ENCODE measurements at regions not wholly inside any gene's neighbourhood (a gene's known extent, or its start where the extent isn't known, plus 50 kb on each side); places are given as distances from the start of the nearest gene placed in this dataset.

GRCh38 chr5:39608024-39608423 lies 183.2 kb upstream of the DAB2 start:
- TF ChIP-seq CTCF (optimal IDR thresholded peaks at IDR 0.05 in 1 of 3, IDR thresholded peaks at IDR 0.05 in 1 of 3, conservative IDR thresholded peaks at IDR 0.05 in 1 of 3; ENCODE audit: extremely low read depth in 1 of 3, insufficient read depth in 2 of 3, low read length in 3 of 3), result no peak
- TF ChIP-seq EZH2 (IDR thresholded peaks at IDR 0.05; ENCODE audit: low read length), result no peak
